Fibroblast of skin of right biceps (primary cell): ENCODE measurements at regions not wholly inside any gene's neighbourhood (a gene's known extent, or its start where the extent isn't known, plus 50 kb on each side); places are given as distances from the start of the nearest gene placed in this dataset.

Experiments used
- DNase-seq: peaks from one replicate; pipeline ENCODE4 v3.0.0-alpha.2; 2013

DNA sequence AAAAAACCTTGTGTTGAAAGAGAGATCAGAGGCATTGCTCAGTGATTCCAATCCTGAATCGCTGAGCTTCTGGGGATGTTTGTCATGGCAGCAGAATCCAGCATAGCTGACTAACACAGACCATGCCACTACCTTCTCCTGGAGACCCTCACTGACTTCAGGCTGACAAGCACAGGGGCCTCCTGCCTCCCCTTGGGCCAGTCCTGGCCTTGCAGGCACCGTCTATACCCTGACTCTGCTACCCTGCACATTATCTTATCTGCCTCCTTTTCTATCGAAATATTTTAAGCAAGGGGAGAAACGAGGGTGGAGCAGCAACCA is 139.8 kb downstream of the KIF26A start:
- no peak for DNase-seq

GRCh38 chr14:104280085-104280901 is 141.9 kb downstream of the KIF26A start:
- DNase-seq, result no peak

GRCh38 chr14:104280902-104281767 is 142.7 kb downstream of the KIF26A start:
- no peak for DNase-seq

DNA sequence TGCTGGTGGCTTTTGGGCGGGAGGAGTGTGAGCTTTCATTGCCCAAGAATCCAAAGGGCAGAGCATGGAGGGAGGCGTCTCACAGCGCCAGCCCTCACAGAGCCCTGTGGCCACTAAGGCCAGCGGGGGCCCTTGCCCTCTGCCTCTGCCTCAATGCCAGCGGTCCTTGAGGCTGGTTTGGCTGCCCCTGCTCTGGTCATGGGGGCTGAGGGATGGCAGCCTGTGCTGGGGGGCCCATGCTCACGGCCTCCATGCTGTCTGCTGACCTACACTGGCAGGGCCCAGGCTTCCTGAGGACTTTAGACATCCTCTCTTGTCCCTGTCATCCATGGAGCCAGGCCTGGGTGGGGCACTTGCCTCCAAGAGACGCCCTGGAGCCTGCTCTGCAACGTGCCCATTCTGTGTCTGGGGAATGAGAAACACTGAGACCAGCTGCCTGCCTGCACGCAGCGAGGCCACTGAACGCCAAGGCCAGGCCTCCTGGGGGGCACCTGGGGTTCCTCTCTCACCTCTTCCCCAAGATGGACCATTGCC is 143.4 kb downstream of the KIF26A start:
- no peak for DNase-seq

GRCh38 chr14:104282332-104283196 is 144.2 kb downstream of the KIF26A start:
- no peak for DNase-seq

DNA sequence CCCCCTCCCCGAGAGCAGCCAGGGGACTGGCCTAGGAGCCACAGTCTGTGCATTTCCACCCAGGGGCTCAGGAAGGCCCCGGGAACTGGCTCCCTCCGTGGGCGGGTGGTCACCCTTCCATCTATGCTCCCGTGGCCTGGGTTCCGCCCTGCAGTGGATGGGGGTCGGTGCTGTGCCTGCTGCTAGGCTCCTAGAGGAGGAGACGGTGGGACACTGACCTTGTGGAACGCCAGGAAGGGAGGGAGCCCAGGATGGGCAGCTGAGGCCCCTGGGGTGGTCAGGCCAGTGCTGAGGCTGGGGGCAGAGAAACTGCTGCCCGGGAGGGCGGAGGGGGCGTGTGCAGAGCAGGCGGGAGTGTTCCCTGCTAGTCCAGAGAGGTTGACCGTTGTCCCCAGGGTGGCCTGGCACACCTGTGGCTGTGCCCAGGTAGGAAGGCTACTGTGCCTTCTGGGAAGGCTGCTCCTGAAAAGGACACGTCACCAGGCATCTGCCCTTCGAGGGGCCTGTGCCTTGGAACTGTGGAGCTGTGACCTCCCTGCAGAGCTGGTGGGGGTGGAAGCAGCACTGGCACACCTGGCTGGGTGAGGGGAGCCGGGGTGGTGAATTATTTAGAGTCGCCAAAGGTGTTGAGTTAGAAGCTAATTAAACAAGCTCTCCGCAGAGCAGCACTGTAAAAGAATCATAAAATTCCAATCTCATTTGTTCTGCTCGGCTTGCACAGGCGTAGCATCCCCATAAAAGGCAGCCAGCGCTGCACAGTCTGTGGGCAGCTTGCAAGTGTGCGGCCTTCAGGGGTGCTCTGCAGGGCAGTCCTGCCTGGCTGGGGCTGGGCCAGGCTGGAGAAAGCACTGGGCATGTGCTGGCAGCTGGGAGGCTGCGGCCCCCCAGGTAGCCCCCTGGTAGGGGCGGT is 145.1 kb downstream of the KIF26A start:
- no peak for DNase-seq

DNA sequence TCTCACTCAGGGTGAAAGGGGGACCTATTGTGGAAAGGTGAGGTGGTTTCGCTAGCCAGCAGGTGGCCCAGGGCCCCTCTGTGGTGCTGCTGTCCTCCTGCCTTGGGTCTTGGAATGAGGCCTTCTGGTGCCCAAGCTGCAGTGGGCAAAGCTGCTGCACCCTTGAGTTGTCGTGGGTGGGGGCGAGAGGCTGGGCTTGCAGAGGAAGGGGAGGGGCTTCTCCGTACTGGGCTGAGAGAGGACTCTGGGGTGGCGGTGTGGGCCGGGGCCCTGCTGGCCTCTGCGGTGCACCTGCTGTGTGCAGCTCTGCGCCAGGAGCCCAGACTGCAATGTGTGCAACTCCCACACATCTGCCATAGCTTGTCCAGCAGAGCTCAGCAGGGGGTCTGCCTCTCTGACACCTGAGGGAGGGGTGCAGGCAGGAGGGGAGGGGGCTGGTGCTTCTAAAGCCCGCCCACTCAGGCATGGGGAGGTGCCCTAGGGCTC is 145.8 kb downstream of the KIF26A start:
- no peak for DNase-seq

GRCh38 chr14:104284636-104285507 is 146.5 kb downstream of the KIF26A start:
- DNase-seq, result no peak

- no peak for DNase-seq
Observed at GRCh38 chr14:104285508-104285840, 147.1 kb downstream of the KIF26A start.

- no peak for DNase-seq
Observed at GRCh38 chr14:104286086-104286485, 147.7 kb downstream of the KIF26A start.

DNA sequence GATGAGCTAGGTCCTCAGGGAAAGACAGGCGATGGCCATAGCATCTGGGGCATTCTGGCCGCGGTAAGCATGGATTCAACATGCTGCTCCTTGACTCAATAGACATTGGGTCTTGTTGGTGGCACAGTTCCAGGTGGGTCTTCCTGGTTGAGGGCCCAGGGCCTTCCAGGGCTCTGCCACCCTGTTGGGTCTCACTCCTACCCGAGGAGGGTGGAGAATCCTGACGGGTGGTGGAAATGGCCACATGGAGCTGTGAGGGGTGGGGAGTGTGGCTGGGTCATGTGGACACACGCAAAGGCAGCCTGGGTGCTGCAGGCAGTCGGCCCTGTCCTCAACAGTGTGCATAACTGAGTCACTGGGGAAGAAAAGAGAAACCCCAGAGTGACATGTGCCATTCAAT is 148.1 kb downstream of the KIF26A start:
- no peak for DNase-seq

DNA sequence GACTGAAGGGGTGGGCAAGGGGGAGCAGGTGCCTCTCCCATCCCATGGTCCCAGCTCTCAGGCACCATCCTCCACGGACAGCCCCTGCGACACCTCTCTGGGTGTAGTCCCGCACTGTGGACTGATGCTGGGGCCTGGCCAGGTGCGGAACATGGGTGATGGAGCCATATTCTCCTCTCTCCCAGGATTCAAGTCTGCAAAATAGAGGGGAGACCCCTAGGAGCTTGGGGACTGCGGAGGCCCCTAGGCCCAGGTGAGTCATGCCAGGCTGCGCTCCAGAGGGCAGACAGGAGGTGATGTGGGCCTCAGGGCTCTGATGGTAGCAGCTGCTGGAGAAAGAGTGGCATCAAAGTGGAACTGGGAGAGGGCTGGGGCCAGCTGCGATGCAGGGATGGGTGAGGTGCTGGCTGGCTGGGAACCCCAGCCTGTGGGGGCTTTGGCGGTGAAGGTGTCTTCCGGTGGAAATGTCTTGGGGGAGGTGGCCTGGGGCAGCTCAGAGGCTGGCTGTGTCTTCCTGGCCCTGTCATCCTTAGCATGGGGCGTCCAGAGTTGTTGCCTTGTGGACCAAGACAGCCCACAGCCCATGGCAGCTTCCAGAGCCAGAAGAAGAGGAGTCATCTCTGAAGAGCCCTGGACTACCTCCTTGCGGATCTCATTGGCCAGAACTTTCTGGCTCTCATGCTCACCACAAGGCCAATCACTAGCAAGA is 149.1 kb downstream of the KIF26A start:
- DNase-seq, result no peak

- DNase-seq, result no peak
Observed at GRCh38 chr14:104288272-104288671, 149.9 kb downstream of the KIF26A start.

- DNase-seq, result no peak
Observed at GRCh38 chr14:104289507-104289906, 151.1 kb downstream of the KIF26A start.

- DNase-seq, result no peak
Observed at GRCh38 chr14:104290058-104290667, 151.8 kb downstream of the KIF26A start.

DNA sequence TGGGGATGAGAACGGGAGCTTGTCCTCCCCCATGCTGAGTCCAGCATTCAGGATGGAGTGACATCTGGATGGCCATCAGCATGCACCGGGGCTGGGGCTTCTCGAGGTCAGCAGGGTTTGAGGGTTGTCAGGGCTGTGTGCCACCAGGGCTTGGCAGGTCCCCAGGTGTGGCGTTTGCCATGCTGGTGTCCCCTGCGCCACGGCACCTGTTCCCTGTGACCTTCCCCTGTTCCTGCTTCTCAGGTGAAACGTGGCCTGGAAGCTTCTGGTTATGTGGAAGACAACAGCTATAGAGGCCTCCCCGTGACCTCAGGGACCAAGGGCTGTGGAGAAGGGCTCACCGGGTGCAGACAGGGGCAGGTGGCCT is 152.4 kb downstream of the KIF26A start:
- no peak for DNase-seq

DNA sequence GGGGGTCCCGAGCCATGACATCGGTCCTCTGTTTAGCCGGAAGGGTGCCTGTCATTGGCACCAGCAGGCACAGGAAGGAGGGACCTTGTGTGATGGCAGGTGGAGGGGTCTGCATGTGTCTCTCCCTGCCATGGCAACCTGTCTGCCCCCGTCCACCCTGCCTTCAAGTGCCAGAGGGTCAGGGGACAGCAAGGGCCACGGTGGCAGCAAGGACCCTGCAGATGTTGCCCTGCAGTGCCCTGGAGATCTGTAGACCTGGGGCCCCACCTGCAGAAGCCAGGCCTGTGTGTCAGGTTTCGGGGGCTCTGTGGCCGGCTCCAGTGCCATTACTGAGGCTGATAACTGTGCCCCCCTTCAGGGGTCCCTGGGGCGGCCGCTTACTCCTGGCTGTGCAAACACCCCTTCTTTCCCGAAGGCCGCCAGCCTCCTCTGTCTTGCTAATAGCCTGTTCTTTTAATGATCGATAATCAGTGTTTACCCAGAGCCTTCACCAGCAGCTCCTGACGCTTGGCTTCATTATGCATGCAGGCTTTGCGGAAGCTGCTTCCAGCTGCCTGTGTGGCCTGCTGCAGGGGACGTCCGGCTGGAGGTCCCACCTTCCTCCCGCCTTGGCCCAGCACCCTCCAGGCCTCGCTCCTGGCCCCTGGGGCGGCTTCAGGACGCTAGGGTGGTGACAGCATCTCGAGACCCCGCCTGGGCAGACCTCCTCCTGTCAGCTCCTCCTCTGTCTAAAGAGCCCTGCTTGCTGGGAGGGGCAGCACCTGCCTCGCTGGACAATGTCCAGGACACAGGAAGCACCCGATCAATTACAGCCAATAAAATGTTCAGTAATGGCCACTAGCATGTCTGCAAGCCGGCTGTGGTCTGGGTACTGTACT is 153.0 kb downstream of the KIF26A start:
- DNase-seq, result no peak

DNA sequence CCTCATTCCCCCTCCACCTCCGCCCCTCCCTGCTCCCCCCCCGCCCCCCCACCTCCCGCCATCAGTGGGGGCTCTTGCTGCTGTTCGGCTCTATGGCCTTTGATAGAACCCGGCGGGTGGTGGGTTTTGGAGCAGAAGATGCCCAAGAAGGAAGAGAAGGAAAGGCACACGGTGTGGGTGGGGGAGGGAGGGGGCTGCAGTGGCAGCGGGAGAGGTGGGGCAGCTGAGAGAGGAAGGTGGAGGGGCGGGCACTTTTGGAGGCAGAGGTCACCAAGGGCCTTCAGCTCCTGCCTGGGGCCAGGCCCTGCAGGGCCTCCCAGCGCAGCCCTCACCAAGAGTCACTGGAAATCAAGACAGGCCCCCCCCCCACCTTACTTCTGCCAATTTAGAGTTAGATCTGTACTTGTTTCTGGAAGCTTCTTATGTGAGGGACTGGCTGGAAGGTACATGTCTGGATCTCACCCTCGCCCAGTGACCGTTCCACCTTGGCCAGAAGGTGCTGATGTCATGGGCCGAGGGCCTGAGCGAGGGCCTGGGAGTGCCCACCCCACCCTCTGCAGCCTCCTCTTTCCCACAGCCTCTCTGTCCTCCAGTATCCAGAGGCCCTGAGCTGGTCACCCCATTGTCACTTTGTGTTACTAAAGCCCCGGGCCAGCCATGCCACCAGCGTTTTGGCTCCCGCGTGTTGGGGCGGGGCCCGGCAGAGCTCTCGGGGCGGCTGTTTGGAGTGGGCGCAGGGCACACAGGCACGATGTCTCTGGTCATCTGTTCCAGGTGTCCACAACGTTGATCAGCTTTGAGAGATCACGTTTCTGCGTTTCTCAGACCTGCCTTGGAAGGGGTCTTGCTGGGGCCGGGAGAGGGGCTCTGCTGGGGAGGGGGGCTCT is 153.9 kb downstream of the KIF26A start:
- DNase-seq, result no peak
